ENCODE measurements at regions not wholly inside any gene's neighbourhood (a gene's known extent, or its start where the extent isn't known, plus 50 kb on each side); places are given as distances from the start of the nearest gene placed in this dataset.

GRCh38 chr4:183563874-183564273, 59.0 kb downstream of the ING2 start:
- no peak for ATAC-seq (ENCODE audit: poor library complexity)
- DNase-seq: no peak
- intact Hi-C loops (cut with DNase I): no loop called here

GRCh38 chr4:183571350-183571941, 66.6 kb downstream of the ING2 start:
- peak; percentile 90 for ATAC-seq (ENCODE audit: poor library complexity)
- DNase-seq: no peak
- intact Hi-C loops (cut with DNase I): no loop called here

GRCh38 chr4:183576701-183577404, 72.0 kb downstream of the ING2 start:
- ATAC-seq (ENCODE audit: poor library complexity) (no peak), DNase-seq (no peak)
- intact Hi-C loops (cut with DNase I): no loop called here

- DNase-seq (no peak), ATAC-seq (ENCODE audit: poor library complexity) (no peak)
- intact Hi-C loops (cut with DNase I): no loop called here
Measured at GRCh38 chr4:183580370-183580769, 75.5 kb downstream of the ING2 start.

GRCh38 chr4:183580849-183581248, 76.0 kb downstream of the ING2 start:
- intact Hi-C loops (cut with DNase I): no loop called here
- no peak for DNase-seq
- no peak for ATAC-seq (ENCODE audit: poor library complexity)

GRCh38 chr4:183586824-183587223, 72.2 kb downstream of the RWDD4 start:
- intact Hi-C loops (cut with DNase I): no loop called here
- ATAC-seq (ENCODE audit: poor library complexity) (no peak), DNase-seq (no peak)

GRCh38 chr4:183588169-183588675, 70.8 kb downstream of the RWDD4 start:
- ATAC-seq (ENCODE audit: poor library complexity): peak; percentile 86
- intact Hi-C loops (cut with DNase I): no loop called here
- DNase-seq: no peak

- ATAC-seq (ENCODE audit: poor library complexity) (no peak), DNase-seq (no peak)
- intact Hi-C loops (cut with DNase I): no loop called here
Measured at GRCh38 chr4:183588691-183589090, 70.3 kb downstream of the RWDD4 start.

- ATAC-seq (ENCODE audit: poor library complexity) (no peak), DNase-seq (no peak)
- intact Hi-C loops (cut with DNase I): no loop called here
Measured at GRCh38 chr4:183589461-183590099, 69.4 kb downstream of the RWDD4 start.
